ENCODE measurements at regions not wholly inside any gene's neighbourhood (a gene's known extent, or its start where the extent isn't known, plus 50 kb on each side); places are given as distances from the start of the nearest gene placed in this dataset.

DNA sequence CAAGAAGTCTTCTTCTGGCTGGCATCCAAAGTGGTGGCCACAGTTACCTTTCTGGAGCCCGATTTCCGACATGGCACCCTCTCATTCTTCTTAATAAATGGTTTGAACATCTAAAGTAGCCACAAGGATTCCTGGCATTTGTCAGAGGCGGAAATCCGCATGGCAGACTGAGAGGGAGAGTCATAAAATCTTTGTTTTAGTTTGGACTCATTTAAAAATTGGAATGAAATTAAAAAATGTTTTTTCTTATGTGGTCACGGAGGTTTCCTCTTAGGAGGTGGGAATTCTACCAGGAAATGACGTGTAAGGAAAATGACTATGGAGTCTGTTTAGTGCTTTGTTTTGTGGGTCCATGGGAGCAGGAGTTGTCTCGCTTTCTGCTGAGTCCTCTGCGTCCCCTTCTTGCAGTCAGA, 133.0 kb upstream of the PTCH1 start:
- Histone ChIP-seq H3K36me3 (ENCODE audit: control insufficient read depth in 2 of 2, insufficient read depth in 2 of 2, low read length in 1 of 2) (no peaks in the 10 kb centered on the region), H3K79me2 (ENCODE audit: control insufficient read depth, insufficient read depth, low read length) (no peaks in the 10 kb centered on the region), H3K9me3 (replicated peaks; ENCODE audit: control insufficient read depth, insufficient read depth, low read length) (no peaks in the 10 kb centered on the region; the same call in 2 of the 3 replicates), H3K4me1 (ENCODE audit: control insufficient read depth, insufficient read depth, low read length) (no peaks in the 10 kb centered on the region), H3K9ac (ENCODE audit: control insufficient read depth, insufficient read depth, low read length) (no peak overlapping the region), H3K4me2 (ENCODE audit: control insufficient read depth, insufficient read depth) (no peak overlapping the region), H3K4me3 (no peak overlapping the region), H4K20me1 (ENCODE audit: control insufficient read depth, insufficient read depth) (no peaks in the 10 kb centered on the region), H3K27me3 (replicated peaks in 1 of 2; ENCODE audit: control insufficient read depth in 2 of 2, insufficient read depth in 2 of 2, low read length in 1 of 2) (peaks cover 0 to 3% of the 10 kb centered on the region in 2 experiments; a peak in 1 of 4 replicates), H2AFZ (ENCODE audit: control insufficient read depth, low read depth, low read length) (no peak overlapping the region), H3K27ac (ENCODE audit: control insufficient read depth, insufficient read depth) (no peak overlapping the region)
- CTCF ChIA-PET, result no interaction called here
- intact Hi-C loops (cut with micrococcal nuclease; ENCODE audit: unreplicated experiment), result no loop called here
- BruUV-seq (replicated peaks), result no TSS peak
- DNase-seq (ENCODE audit: low read depth, low spot score) (no peak), ATAC-seq (no peak), FAIRE-seq (no peak)
- in situ Hi-C loops (cut with MboI), result no loop called here
- WGBS (ENCODE audit: insufficient coverage, insufficient replicate concordance, low lambda C conversion rate, missing lambda C conversion rate), result 25% methylated on average over 8 of the region's 8 CpGs
- SMC1A ChIA-PET (ENCODE audit: uncharacterized antibody, unreplicated experiment), result no interaction called here
- POLR2A ChIA-PET, result no interaction called here
- TF ChIP-seq SIX5 (IDR thresholded peaks at IDR 0.05; ENCODE audit: low read depth, low read length, severe bottlenecking) (no peak), IKZF1 (conservative IDR thresholded peaks at IDR 0.05) (no peak), MLLT1 (IDR thresholded peaks at IDR 0.05) (no peak)
- RAD21 ChIA-PET (ENCODE audit: unreplicated experiment), result no interaction called here

DNA sequence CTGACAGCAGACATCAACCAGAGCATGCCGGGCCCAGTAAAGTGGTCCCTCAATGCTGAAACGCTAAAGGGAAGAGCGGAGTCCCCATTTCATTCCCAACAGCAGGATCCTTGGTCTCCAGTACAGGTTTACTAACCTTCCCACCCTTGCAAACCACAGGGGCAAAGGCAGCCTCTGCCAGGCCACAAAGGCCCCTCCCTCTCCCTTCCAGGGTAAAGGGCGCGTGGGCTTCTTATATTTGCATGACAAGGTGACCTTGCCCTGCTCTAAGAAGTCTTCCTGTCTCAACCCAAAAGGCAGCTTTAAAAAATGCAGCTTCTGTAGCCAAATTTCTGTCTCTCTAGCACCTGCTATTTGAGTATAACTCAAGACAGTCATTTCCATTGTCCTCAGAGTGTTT, 131.5 kb upstream of the PTCH1 start:
- in situ Hi-C loops (cut with MboI), result no loop called here

More for the DNA sequence above, 131.5 kb upstream of the PTCH1 start:
- SMC1A ChIA-PET (ENCODE audit: uncharacterized antibody, unreplicated experiment), result no interaction called here
- BruUV-seq (replicated peaks), result no TSS peak
- CTCF ChIA-PET, result no interaction called here
- DNase-seq (ENCODE audit: low read depth, low spot score) (no peak), ATAC-seq (no peak), FAIRE-seq (no peak)
- Histone ChIP-seq H3K4me2 (ENCODE audit: control insufficient read depth, insufficient read depth) (no peak overlapping the region), H3K36me3 (ENCODE audit: control insufficient read depth in 2 of 2, insufficient read depth in 2 of 2, low read length in 1 of 2) (no peaks in the 10 kb centered on the region), H3K4me3 (no peak overlapping the region), H3K4me1 (ENCODE audit: control insufficient read depth, insufficient read depth, low read length) (no peaks in the 10 kb centered on the region), H3K27me3 (replicated peaks in 1 of 2; ENCODE audit: control insufficient read depth in 2 of 2, insufficient read depth in 2 of 2, low read length in 1 of 2) (peaks cover 0 to 3% of the 10 kb centered on the region in 2 experiments; a peak in 1 of 4 replicates), H3K9me3 (replicated peaks; ENCODE audit: control insufficient read depth, insufficient read depth, low read length) (no peaks in the 10 kb centered on the region; the same call in 2 of the 3 replicates), H3K79me2 (ENCODE audit: control insufficient read depth, insufficient read depth, low read length) (no peaks in the 10 kb centered on the region), H2AFZ (ENCODE audit: control insufficient read depth, low read depth, low read length) (no peak overlapping the region), H3K27ac (ENCODE audit: control insufficient read depth, insufficient read depth) (no peak overlapping the region), H4K20me1 (ENCODE audit: control insufficient read depth, insufficient read depth) (no peaks in the 10 kb centered on the region), H3K9ac (ENCODE audit: control insufficient read depth, insufficient read depth, low read length) (no peak overlapping the region)
- WGBS (ENCODE audit: insufficient coverage, insufficient replicate concordance, low lambda C conversion rate, missing lambda C conversion rate), result 74% methylated on average over 5 of the region's 5 CpGs
- intact Hi-C loops (cut with micrococcal nuclease; ENCODE audit: unreplicated experiment), result no loop called here
- POLR2A ChIA-PET, result no interaction called here
- RAD21 ChIA-PET (ENCODE audit: unreplicated experiment), result no interaction called here
- TF ChIP-seq PBX3 (IDR thresholded peaks at IDR 0.05; ENCODE audit: insufficient replicate concordance, low read depth, low read length), result no peak
- TF ChIP-seq CREB1 (IDR thresholded peaks at IDR 0.05; ENCODE audit: low read depth), result no peak
- no peak for TF ChIP-seq SREBF1 (IDR thresholded peaks at IDR 0.05; ENCODE audit: low read length)
- no peak for TF ChIP-seq FOXM1 (IDR thresholded peaks at IDR 0.05; ENCODE audit: low read depth, low read length)
- no peak for TF ChIP-seq POLR2A (IDR thresholded peaks at IDR 0.05; ENCODE audit: low read depth, low read length)
